ENCODE measurements at regions not wholly inside any gene's neighbourhood (a gene's known extent, or its start where the extent isn't known, plus 50 kb on each side); places are given as distances from the start of the nearest gene placed in this dataset.
"Not testable (repeated sequence)": the region's sequence is repeated elsewhere in the genome, so short reads cannot be mapped to it uniquely, and the experiment has no call there.

DNA sequence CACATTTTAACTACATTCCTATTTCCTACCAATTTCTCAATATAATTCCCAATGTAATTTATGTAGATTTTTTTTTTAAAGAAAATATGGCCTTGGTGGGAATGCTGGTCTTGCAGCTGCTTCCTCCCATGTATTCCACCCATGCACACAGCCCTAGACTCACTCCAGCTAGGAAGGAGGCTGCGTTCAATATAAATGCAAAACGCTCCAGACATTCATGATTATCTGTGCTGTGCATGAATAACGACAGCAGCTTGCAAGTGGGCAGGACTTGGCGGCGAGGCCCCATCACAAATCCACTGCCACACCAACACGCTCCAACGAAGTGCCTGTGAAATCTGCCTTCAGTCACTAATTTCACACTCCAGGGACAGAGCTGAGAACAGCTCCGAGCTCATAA lies 391.2 kb downstream of the PREX1 start:
- H3K36me3 Mint-ChIP-seq (ENCODE audit: low read depth); H3K4me1 Mint-ChIP-seq (ENCODE audit: low read depth); H3K27ac Mint-ChIP-seq; H3K4me3 Mint-ChIP-seq; H3K9me3 Mint-ChIP-seq: not testable (repeated sequence)
- peaks cover 18% of the 10 kb centered on the region for H3K27me3 Mint-ChIP-seq

DNA sequence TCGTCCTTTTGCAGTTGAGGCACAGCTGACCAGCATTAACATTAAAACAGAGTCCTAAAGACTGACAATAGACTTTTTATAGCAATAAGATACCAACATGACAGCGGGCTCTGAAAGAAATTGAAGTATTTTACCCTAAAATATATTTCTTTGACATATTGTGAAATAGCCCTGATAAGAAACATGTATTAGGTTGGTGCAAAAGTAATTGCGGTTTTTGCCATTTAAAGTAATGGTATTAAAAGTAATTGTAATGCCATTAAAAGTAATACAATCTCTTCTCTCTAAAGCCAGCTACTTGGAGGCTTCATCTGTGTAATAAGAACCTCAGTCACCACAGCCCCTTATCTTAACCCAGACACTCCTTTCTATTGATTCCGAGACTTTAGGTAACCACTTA lies 394.6 kb downstream of the PREX1 start:
- Mint-ChIP-seq H3K36me3 (ENCODE audit: low read depth) (no peaks in the 10 kb centered on the region), H3K27ac (no peak overlapping the region), H3K27me3 (peaks cover 8% of the 10 kb centered on the region), H3K9me3 (peaks cover 13% of the 10 kb centered on the region), H3K4me1 (ENCODE audit: low read depth) (peaks cover 8% of the 10 kb centered on the region), H3K4me3 (no peak overlapping the region)

DNA sequence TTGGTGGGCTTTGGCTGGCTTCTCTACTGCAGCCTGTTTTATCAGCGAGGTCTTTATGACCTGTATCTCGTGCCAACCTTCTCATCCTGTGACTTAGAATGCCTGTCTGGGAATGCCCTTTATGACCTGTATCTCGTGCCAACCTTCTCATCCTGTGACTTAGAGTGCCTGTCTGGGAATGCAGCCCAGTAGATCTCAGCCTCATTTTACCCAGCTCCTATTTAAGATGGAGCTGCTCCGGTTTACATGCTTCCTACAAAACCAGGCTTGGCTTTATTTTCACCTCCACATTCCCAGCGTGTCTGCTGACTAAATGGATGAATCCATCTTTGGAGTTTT lies 395.3 kb downstream of the PREX1 start:
- Mint-ChIP-seq H3K27ac (no peak overlapping the region), H3K36me3 (ENCODE audit: low read depth) (no peaks in the 10 kb centered on the region), H3K4me1 (ENCODE audit: low read depth) (peaks cover 8% of the 10 kb centered on the region), H3K27me3 (peaks cover 6% of the 10 kb centered on the region), H3K9me3 (peaks cover 13% of the 10 kb centered on the region), H3K4me3 (no peak overlapping the region)

DNA sequence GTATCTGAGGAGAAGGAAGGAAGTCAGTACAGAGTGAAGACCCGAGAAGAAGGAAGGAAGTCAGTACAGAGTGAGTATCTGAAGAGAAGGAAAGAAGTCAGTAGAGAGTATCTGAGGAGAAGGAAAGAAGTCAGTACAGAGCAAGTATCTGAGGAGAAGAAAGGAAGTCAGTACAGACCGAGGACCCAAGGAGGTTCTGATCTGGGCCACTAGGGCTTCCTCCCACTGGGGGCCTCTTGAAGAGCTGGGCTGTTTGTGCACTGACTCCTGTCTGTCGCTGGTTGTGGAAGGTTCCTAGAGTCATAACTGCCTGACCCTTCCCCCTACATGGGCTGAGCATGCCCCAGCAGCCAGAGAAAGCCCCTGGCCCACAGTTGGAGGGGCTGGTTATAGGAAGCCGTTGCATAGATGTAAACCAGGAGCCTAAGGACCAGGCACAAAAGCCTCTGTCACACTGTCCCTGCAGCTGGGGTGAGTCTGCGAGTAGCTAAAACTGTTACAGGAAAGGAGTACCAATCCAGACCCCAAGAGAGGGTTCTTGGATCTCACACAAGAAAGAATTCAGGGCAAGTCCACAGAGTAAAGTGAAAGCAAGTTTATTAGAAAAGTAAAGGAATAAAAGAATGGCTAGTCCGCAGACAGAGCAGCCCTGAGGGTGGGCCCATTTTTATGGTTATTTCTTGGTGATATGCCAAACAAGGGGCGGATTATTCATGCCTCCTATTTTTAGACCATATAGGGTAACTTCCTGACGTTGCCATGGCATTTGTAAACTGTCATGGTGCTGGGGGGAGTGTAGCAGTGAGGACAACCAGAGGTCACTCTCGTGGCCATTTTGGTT lies 395.9 kb downstream of the PREX1 start:
- Mint-ChIP-seq H3K36me3 (ENCODE audit: low read depth) (no peaks in the 10 kb centered on the region), H3K4me3 (no peak overlapping the region), H3K27ac (no peak overlapping the region), H3K4me1 (ENCODE audit: low read depth) (peaks cover 8% of the 10 kb centered on the region), H3K9me3 (peaks cover 13% of the 10 kb centered on the region), H3K27me3 (peaks cover 2% of the 10 kb centered on the region)

DNA sequence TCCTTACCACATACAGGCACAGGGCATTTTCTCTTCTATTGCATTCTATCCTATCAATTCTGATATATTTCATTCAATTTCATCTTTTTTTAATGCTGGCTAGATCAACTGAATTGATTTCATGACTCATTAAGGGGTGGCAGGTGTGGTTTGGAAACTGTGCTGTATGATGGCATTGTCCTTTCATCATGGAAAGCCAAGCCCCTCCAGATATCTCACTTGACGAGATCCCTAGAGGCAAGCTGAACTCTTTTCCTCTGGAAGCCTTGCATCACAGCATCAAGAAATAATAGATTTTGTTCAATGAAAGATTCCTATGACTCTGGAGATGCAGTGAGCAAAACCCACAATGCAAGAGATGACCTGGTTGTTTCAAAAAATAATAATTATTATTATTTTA lies 401.2 kb downstream of the PREX1 start:
- no peak overlapping the region for H3K27ac Mint-ChIP-seq
- peaks cover 13% of the 10 kb centered on the region for H3K27me3 Mint-ChIP-seq

DNA sequence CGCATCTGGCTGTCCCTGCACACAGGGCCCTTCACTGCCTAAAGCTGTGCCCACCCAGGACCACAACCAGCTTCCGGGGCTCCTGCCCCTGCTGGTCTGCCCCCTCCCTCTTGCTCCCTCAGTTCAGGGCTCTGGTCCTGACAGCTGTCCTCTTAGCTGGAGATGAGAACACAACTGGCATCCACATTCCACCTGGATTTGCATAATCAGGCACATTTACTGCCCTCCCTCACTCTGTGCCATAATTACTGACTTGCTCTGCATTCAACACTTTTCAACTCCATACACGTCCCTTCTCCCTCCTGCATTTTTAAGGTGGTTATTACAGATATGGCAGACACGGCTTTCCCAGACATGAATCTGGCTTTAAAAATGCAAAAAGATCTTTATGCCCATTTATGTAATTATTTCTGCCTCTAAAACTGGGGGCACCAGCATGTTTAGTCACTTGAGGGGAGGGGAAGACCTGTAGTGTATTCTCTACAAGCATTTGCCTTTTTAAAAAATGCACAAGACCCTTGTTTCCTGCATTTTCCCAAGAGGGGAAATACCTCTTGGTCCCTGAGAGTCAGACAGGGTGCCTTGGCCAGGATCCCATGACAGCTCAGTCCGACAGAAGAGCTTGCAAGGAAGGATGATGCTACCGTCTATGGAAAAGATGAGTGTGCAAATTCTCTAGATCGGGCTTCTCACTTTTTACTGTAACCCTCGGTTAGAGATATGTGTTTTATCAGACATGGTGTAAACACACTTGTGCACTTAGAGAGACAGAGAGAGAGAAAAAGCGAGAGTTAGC lies 401.8 kb downstream of the PREX1 start:
- Mint-ChIP-seq H3K27me3 (peaks cover 13% of the 10 kb centered on the region), H3K4me1 (ENCODE audit: low read depth) (no peaks in the 10 kb centered on the region), H3K27ac (no peak overlapping the region), H3K9me3 (peaks cover 5% of the 10 kb centered on the region), H3K36me3 (ENCODE audit: low read depth) (no peaks in the 10 kb centered on the region), H3K4me3 (no peak overlapping the region)

More for the DNA sequence above, 401.2 kb downstream of the PREX1 start:
- Mint-ChIP-seq H3K4me3 (no peak overlapping the region), H3K9me3 (peaks cover 6% of the 10 kb centered on the region), H3K36me3 (ENCODE audit: low read depth) (no peaks in the 10 kb centered on the region), H3K4me1 (ENCODE audit: low read depth) (peaks cover 3% of the 10 kb centered on the region)

DNA sequence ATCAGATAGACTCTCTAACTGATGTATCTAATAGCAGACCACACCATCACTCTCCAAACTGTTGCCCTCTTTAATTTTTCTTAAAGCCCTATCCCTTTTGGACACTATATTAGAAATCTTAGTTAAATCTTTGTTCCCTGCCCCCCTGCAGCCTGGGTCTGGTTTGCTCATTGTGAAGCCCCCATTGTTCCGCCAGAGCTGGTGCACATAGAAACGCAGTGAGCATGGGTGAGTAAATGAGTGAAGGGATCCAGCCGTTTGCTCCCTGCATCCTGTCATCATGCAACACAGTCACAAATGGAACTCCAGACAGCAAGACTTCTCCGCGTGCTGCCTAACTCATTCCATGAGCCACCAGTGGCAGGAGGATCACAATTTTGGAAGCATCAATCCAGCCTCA lies 402.5 kb downstream of the PREX1 start:
- Mint-ChIP-seq H3K9me3 (no peaks in the 10 kb centered on the region), H3K4me3 (no peak overlapping the region), H3K36me3 (ENCODE audit: low read depth) (no peaks in the 10 kb centered on the region), H3K4me1 (ENCODE audit: low read depth) (no peaks in the 10 kb centered on the region), H3K27ac (no peak overlapping the region), H3K27me3 (peaks cover 17% of the 10 kb centered on the region)

DNA sequence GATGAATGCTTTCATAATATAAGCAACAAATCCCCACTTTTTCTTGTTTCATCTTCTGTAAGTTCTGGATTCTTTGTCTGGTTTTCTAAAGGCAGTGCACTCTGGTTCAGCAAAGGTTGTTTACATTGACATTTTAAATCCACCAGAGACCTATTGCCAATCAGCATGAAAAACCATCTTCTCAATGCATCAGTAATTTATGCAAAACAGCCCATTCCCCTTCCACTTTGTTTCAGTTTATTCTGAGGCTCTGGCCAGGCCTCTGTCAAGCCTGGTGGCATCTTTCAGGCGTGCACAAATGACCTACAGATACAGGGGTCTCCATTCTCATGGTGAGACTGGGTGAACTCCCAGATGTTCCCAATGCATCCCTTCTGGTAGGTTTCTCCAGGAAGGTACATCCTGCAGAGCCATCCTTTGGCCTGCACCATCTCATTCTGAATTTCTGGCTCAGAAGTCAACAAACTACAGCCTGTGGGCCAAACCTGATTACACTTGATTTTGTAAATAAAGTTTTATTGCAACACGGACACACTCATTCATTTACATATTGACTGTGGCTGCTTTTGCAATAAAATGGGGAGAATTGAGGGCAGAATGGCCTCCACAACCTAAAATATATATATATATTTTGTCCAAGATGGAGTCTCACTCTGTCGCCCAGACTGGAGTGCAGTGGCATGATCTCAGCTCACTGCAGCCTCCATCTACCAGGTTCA lies 405.4 kb downstream of the PREX1 start:
- H3K4me3 Mint-ChIP-seq = no peak overlapping the region
- H3K4me1 Mint-ChIP-seq (ENCODE audit: low read depth) = no peaks in the 10 kb centered on the region
- H3K36me3 Mint-ChIP-seq (ENCODE audit: low read depth) = no peaks in the 10 kb centered on the region
- H3K27me3 Mint-ChIP-seq = peaks cover 22% of the 10 kb centered on the region
- no peak overlapping the region for H3K27ac Mint-ChIP-seq
- no peaks in the 10 kb centered on the region for H3K9me3 Mint-ChIP-seq

DNA sequence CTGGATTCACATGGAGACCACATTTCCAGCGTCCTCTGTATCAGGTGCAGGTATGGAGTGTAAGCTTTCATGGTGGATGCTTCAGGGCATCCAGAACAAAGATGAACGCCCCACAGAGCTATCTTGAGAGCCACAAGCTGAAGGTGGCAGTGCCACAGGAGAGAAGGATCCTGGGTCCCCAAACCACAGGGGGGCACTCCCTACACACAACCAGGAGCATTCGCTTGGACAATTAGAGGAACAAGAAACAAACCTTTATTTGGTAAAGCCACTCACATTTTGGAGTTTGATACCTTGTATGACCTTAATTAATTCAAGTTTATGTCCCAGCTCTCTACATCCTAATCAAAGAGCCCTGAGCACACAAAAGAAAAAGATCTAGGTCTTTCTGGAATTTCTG lies 406.3 kb downstream of the PREX1 start:
- Mint-ChIP-seq H3K4me3 (no peak overlapping the region), H3K36me3 (ENCODE audit: low read depth) (no peaks in the 10 kb centered on the region), H3K9me3 (no peaks in the 10 kb centered on the region), H3K27ac (no peak overlapping the region), H3K27me3 (peaks cover 20% of the 10 kb centered on the region), H3K4me1 (ENCODE audit: low read depth) (no peaks in the 10 kb centered on the region)

DNA sequence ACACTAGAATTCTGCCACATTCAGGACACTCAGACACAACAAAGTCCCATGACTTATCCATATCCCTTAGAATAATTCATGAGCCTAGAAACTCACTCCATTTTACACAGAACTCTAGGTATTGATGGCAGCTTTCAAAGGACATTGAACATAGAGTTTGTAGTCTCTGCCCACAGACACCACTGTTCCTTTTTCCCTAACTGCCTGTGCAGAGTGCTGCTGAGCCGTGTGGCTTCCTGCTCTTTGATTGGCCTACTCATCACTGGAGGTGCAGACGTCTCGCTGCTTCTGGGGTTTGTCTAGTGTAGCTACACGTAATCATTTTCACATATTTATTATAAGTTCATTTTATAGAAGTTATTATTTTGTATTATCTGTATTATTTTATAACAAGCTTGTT lies 407.6 kb downstream of the PREX1 start:
- no peak overlapping the region for H3K4me3 Mint-ChIP-seq

DNA sequence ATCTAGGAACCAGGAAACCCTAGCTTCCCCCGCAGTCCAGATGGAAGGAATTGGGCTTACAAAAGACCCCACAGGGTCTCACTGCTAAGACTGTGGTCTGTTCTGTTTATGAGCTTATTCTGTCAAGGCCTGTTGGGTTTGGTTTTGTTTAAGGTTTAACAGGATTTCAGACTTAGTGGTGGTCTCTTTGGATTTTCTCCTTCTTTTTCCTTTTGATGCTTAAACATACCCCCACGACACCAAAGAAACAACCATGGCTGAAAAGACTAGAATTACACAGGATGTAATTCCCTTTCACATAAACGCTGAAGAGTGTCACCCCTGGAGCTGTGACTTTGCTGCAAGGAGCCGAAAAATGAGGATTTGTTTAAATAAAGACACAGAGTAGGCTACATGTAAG lies 408.6 kb downstream of the PREX1 start:
- Mint-ChIP-seq H3K27ac (no peak overlapping the region), H3K36me3 (ENCODE audit: low read depth) (no peaks in the 10 kb centered on the region), H3K9me3 (no peaks in the 10 kb centered on the region), H3K4me1 (ENCODE audit: low read depth) (no peaks in the 10 kb centered on the region), H3K4me3 (no peak overlapping the region), H3K27me3 (peaks cover 11% of the 10 kb centered on the region)

More for the DNA sequence above, 407.6 kb downstream of the PREX1 start:
- H3K27ac Mint-ChIP-seq = no peak overlapping the region
- H3K9me3 Mint-ChIP-seq = no peaks in the 10 kb centered on the region
- H3K27me3 Mint-ChIP-seq = peaks cover 12% of the 10 kb centered on the region
- no peaks in the 10 kb centered on the region for H3K36me3 Mint-ChIP-seq (ENCODE audit: low read depth)
- no peaks in the 10 kb centered on the region for H3K4me1 Mint-ChIP-seq (ENCODE audit: low read depth)

DNA sequence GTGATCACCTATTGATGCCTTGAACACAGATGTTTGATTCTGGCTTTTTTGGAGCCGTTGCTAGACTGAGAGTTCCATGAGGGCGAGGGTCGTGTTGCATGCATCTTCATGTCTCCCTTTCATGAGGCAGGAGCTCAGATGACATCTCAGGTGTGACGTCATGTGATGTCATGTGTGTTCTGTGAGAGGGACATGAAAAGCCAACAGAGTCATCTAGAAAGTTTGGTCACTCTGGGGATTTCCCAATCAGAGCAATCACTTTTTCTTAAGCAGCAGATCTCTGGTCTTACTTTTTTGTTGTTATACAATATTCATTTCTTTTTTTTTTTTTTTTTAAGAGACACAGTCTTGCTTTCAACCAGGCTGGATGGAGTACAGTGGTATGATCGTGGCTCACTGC lies 411.8 kb downstream of the PREX1 start:
- no peak overlapping the region for H3K4me3 Mint-ChIP-seq
- H3K27me3 Mint-ChIP-seq = peaks cover 13% of the 10 kb centered on the region
- no peaks in the 10 kb centered on the region for H3K9me3 Mint-ChIP-seq
- no peaks in the 10 kb centered on the region for H3K4me1 Mint-ChIP-seq (ENCODE audit: low read depth)
- no peak overlapping the region for H3K27ac Mint-ChIP-seq
- no peaks in the 10 kb centered on the region for H3K36me3 Mint-ChIP-seq (ENCODE audit: low read depth)

DNA sequence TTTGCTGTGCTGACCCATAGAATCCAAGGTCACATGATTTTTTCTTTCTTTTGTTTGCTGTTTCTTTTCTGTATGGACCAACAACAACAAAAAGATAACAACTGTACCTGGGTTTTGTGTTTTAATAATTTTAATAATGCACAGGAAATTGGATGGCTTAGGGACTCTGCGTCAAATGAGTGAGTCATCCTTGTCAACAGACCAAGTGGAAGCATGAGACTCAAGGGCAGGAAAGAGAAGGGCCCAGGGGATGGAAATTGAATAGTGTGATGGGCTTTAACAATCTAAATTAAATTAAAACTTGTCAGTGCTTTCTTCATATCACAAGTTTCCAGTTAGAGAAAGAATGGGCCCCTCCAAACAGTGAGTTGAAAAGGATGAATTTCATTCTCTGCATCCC lies 413.0 kb downstream of the PREX1 start:
- H3K4me3 Mint-ChIP-seq = no peak overlapping the region
- H3K27me3 Mint-ChIP-seq = peaks cover 10% of the 10 kb centered on the region
- no peaks in the 10 kb centered on the region for H3K36me3 Mint-ChIP-seq (ENCODE audit: low read depth)
- no peaks in the 10 kb centered on the region for H3K4me1 Mint-ChIP-seq (ENCODE audit: low read depth)
- H3K27ac Mint-ChIP-seq = no peak overlapping the region
- H3K9me3 Mint-ChIP-seq = no peaks in the 10 kb centered on the region

DNA sequence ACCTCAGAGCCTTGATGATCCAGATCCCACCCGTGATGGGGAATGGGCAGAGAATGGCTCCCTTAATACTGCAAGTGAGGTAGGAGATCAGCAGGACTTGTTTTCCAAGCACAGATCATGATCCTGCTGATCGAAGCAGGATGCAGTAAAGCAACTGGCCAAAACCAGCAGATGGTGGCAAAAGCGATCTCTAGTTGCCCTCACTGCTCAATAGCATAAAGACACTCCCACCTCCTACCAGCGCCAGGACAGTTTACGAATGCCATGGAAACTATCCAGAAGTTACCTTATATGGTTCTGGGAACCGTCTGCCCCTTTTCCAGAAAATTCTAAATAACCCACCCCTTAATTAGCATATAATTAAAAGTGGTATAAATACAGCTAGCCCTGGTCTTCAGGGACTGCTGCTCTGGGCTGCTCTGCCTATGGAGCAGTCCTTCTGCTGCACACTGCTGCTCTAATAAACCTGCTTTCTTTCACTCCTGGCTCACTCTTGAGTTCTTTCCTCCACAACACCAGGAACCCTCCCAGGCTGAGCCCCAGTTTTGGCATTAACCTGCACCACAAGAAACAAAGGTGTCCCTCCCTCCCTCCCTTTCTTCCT lies 415.8 kb downstream of the PREX1 start:
- no peak overlapping the region for H3K27ac Mint-ChIP-seq
- no peak overlapping the region for H3K4me3 Mint-ChIP-seq
- H3K4me1 Mint-ChIP-seq (ENCODE audit: low read depth) = no peaks in the 10 kb centered on the region
- H3K9me3 Mint-ChIP-seq = no peaks in the 10 kb centered on the region
- H3K27me3 Mint-ChIP-seq = peaks cover 14% of the 10 kb centered on the region
- H3K36me3 Mint-ChIP-seq (ENCODE audit: low read depth) = no peaks in the 10 kb centered on the region

DNA sequence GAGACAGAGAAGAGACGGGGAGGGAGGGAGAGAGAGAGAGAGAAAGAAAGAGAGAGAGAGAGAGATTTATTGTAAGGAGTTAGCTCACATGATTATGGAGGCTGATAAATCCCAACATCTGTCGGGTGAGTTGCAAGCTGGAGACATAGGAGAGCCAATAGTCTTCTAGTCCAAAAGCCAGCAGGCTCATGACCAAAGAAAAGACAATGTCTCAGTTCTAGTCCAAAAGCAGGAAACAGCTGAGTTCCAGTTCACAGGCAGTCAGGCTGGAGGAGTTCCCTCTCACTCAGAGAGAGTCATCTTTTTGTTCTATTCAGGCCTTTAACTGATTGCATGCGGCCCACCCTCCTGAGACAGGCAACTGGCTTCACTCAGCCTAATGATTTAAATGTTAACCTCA lies 416.6 kb downstream of the PREX1 start:
- H3K4me3 Mint-ChIP-seq = no peak overlapping the region
- H3K9me3 Mint-ChIP-seq = no peaks in the 10 kb centered on the region
- peaks cover 4% of the 10 kb centered on the region for H3K4me1 Mint-ChIP-seq (ENCODE audit: low read depth)
- H3K27ac Mint-ChIP-seq = no peak overlapping the region
- H3K36me3 Mint-ChIP-seq (ENCODE audit: low read depth) = no peaks in the 10 kb centered on the region
- H3K27me3 Mint-ChIP-seq = peaks cover 14% of the 10 kb centered on the region
